Breast epithelium (tissue), 4 donors: ENCODE measurements at regions not wholly inside any gene's neighbourhood (a gene's known extent, or its start where the extent isn't known, plus 50 kb on each side); places are given as distances from the start of the nearest gene placed in this dataset.

Source experiments
- DNase-seq, 2 donors: peaks; one replicate each; pipeline ENCODE4 v3.0.0-alpha.2; 2019; ENCODE audit warnings: low spot score in 2 of 2
- H3K27ac ChIP-seq, 2 donors: fragments of 200-600 bp; sonication (generic) in 1 of 2; one replicate each; pipeline ENCODE4 v1.5.1; 2016 to 2019; ENCODE audit warnings: mild to moderate bottlenecking in 1 of 2
- H3K27me3 ChIP-seq, 2 donors: fragments of 200-600 bp; sonication (generic) in 1 of 2; one replicate each; pipeline versions ENCODE4 v1.5.1 to v1.6.0; 2017 to 2019; ENCODE audit warnings: control low read depth in 1 of 2, mild to moderate bottlenecking in 1 of 2
- H3K36me3 ChIP-seq: fragments of 200-600 bp; one replicate; pipeline ENCODE4 v1.5.1; 2019
- H3K4me1 ChIP-seq, 2 donors: fragments of 200-600 bp; sonication (generic); one replicate each; pipeline ENCODE4 v1.5.1; 2016 to 2019; ENCODE audit warnings: control low read depth in 1 of 2
- H3K4me3 ChIP-seq, 3 donors: fragments of 200-600 bp; sonication (generic); 1 replicate in 2 of 3; 2 replicates in 1 of 3; pipeline ENCODE4 v1.5.1; 2016 to 2019; ENCODE audit warnings: mild to moderate bottlenecking in 3 of 3, moderate library complexity in 2 of 3
- H3K9me3 ChIP-seq, 2 donors: fragments of 200-600 bp; sonication (generic) in 1 of 2; one replicate each; pipeline ENCODE4 v1.5.1; 2016 to 2019; ENCODE audit warnings: control low read depth in 1 of 2
- POLR2A ChIP-seq: fragments of 450-650 bp; IDR thresholded peaks from one replicate; pipeline ENCODE4 v1.6.1; 2016; ENCODE audit warnings: antibody characterized with exemption, mild to moderate bottlenecking, moderate library complexity
- POLR2AphosphoS5 ChIP-seq, 3 donors: sonication (generic); formaldehyde crosslinking; IDR thresholded peaks; one replicate each; pipeline ENCODE4 v1.6.1; 2017; ENCODE audit warnings: antibody characterized with exemption in 3 of 3
- intact Hi-C: fragments of 100-400 bp; cut with DNase I; formaldehyde crosslinking; loops from one replicate; pipeline ENCODE4 v1.15.1; 2023; ENCODE audit warnings: low total_unique reads
- TF ChIP-seq, protein P1 (sequence below), 3 donors: fragments of 450-650 bp; IDR thresholded peaks; one replicate each; pipeline ENCODE4 v1.5.1; 2016 to 2017; ENCODE audit warnings: antibody characterized with exemption in 3 of 3, mild to moderate bottlenecking in 3 of 3, moderate library complexity in 3 of 3

DNA sequence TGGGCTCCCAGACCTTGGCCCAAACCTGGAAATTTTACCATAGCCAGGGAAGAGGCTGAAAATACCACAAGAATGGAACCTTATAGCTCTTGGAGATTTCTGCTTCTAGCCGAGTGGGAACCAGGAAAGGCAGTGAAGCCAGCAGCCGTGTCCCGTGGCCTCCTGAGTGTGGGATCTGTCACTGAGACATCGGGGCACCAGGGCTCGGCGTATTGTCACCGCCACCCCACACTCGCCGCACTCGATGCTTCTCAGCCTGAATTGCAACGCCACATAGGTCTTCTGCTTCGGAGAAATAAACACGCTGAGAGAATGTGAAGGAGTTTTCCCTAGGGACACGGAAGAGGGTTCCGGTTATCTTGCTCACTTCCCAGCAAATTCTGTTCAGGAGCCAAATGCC, 61.5 kb downstream of the DLL1 start:
- no peak overlapping the region for H3K27ac ChIP-seq

DNA sequence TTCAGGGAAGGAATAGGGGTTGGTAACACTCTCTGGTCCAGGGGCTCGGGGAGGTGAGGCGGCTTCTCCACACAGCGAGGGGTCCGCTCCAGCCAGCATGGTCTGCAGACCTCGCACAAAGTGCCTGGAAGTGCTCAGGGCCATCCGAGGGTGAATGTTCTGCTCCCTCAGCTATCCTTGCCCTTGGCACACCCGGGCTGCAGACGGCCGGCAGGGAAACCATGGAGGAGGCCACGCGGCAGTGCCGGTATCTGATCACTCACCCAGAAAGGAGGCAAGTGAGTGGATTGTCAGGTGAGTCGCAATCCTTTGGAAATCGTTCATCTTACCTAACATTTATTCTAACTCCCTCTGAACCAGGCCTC, 62.0 kb downstream of the DLL1 start:
- H3K9me3 ChIP-seq = no peaks in the 10 kb centered on the region
- TF ChIP-seq POLR2A = no peak
- no peak for TF ChIP-seq POLR2AphosphoS5 (IDR thresholded peaks at IDR 0.05)
- TF ChIP-seq, protein P1, sequence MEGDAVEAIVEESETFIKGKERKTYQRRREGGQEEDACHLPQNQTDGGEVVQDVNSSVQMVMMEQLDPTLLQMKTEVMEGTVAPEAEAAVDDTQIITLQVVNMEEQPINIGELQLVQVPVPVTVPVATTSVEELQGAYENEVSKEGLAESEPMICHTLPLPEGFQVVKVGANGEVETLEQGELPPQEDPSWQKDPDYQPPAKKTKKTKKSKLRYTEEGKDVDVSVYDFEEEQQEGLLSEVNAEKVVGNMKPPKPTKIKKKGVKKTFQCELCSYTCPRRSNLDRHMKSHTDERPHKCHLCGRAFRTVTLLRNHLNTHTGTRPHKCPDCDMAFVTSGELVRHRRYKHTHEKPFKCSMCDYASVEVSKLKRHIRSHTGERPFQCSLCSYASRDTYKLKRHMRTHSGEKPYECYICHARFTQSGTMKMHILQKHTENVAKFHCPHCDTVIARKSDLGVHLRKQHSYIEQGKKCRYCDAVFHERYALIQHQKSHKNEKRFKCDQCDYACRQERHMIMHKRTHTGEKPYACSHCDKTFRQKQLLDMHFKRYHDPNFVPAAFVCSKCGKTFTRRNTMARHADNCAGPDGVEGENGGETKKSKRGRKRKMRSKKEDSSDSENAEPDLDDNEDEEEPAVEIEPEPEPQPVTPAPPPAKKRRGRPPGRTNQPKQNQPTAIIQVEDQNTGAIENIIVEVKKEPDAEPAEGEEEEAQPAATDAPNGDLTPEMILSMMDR (IDR thresholded peaks at IDR 0.05) = no peak
- H3K4me1 ChIP-seq = peaks cover 2 to 5% of the 10 kb centered on the region in 2 donors
- no peak overlapping the region for H3K27ac ChIP-seq
- intact Hi-C loops = no loop called here
- H3K4me3 ChIP-seq = no peak overlapping the region
- H3K27me3 ChIP-seq = peaks cover 0 to 8% of the 10 kb centered on the region in 2 donors
- H3K36me3 ChIP-seq = no peaks in the 10 kb centered on the region
- DNase-seq = no peak

More for the DNA sequence above, 61.5 kb downstream of the DLL1 start:
- DNase-seq = no peak
- H3K9me3 ChIP-seq = no peaks in the 10 kb centered on the region
- intact Hi-C loops = no loop called here
- no peaks in the 10 kb centered on the region for H3K36me3 ChIP-seq
- H3K4me3 ChIP-seq = no peak overlapping the region
- TF ChIP-seq POLR2AphosphoS5 (IDR thresholded peaks at IDR 0.05) (no peak), POLR2A (no peak)
- TF ChIP-seq, protein P1 (IDR thresholded peaks at IDR 0.05) = no peak
- peaks cover 0 to 2% of the 10 kb centered on the region in 2 donors for H3K4me1 ChIP-seq
- H3K27me3 ChIP-seq = peaks cover 0 to 8% of the 10 kb centered on the region in 2 donors

DNA sequence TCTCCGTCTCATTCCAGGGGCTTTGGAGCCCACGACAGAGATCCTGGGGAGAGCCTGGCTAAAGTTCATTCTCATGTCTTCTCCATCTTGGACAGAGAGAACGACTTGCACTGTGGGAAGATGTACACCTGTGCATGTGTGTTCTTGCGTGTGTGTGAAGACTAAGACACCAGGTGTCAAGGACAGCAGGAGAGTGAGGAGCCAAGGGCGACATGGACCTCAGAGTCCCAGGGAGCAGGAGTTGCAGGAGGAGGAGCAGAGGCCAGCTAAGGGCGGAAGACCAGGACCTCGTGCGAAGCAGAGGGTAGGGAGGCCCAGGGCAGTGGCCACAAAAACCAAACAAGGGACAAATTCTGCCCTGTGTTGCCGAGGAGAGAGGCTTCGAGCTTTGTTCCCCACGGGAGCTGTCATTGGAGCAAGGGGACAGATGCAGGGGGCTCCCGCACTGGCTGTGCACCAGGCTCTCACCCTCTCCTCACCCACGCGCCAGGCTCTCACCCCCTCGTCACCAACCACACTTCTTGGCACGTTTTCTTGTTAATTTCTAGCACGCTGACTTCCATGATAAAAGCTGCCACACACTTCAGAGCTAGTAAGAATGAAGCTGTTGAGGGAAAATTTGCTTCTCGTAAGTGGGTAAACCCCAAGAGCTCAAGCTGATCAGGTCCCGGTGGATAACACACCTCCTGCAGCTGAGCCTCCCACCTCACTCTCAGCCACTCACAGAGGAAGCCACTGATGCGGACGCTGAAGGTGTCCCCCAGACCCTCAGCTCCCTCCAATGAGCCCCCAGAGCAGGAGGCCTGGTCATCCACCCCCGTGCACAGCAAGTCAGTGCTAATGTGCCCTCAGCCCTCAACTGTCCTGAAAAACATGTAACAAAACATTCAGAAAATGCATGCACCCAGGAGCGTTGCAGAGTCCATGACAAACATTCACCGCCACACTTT, 62.6 kb downstream of the DLL1 start:
- DNase-seq = no peak
- peaks cover 3 to 6% of the 10 kb centered on the region in 2 donors for H3K4me1 ChIP-seq

DNA sequence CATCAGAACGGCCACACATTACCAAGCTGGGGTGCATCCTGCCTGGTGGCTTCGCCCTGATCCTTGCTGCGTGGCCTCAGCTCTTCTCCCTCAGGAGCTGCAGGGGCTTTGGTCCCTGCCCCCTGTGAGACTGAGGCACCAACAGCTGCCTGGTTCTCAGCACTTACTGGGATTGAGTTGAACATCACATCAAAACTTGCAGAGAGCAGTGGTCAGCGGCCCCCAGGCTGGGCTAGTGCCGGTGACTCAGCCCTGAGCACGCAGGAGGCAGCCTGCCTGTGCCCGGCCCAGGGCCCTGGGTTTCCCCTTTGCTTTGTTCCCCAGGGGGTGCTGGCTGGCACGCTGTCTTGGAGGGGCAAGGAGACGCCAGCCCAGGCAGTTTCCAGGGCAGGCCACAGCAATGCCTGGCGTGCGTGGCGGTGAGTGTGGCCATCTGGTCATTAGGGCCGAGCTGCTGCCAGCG, 63.3 kb downstream of the DLL1 start:
- Histone ChIP-seq H3K27me3 (peaks cover 0 to 8% of the 10 kb centered on the region in 2 donors), H3K9me3 (no peaks in the 10 kb centered on the region), H3K27ac (no peak overlapping the region), H3K36me3 (no peaks in the 10 kb centered on the region), H3K4me3 (no peak overlapping the region), H3K4me1 (peaks cover 3 to 11% of the 10 kb centered on the region in 2 donors)
- intact Hi-C loops = no loop called here
- TF ChIP-seq, protein P1 (IDR thresholded peaks at IDR 0.05) = no peak
- no peak for TF ChIP-seq POLR2A
- no peak for DNase-seq

More for the DNA sequence above, 62.6 kb downstream of the DLL1 start:
- no peaks in the 10 kb centered on the region for H3K9me3 ChIP-seq
- intact Hi-C loops = no loop called here
- H3K27ac ChIP-seq = no peak overlapping the region
- peaks cover 0 to 8% of the 10 kb centered on the region in 2 donors for H3K27me3 ChIP-seq
- TF ChIP-seq, protein P1 (IDR thresholded peaks at IDR 0.05) = no peak
- TF ChIP-seq POLR2A (no peak), POLR2AphosphoS5 (IDR thresholded peaks at IDR 0.05) (no peak)
- H3K36me3 ChIP-seq = no peaks in the 10 kb centered on the region
- H3K4me3 ChIP-seq = no peak overlapping the region

DNA sequence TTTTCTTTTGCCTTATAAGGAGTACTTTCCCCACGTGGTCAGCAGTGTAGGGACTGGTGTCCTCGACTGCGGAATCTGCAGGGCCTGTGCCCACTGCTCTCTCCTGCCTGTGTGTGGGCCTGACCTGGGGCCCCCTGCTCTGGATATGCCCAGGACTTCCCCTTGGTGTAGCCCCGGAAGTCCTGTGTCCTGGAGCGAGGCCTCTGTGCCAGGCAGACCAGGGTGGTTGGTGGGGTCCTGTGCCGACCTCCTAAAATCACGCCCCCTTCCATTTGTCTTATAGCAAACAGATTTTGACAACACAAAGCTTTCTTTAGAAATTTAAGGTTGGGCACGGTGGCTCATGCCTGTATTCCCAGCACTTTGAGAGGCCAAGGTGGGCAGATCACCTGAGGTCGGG, 64.2 kb downstream of the DLL1 start:
- peaks cover 3 to 11% of the 10 kb centered on the region in 2 donors for H3K4me1 ChIP-seq
- H3K9me3 ChIP-seq = no peaks in the 10 kb centered on the region
- no peak overlapping the region for H3K4me3 ChIP-seq
- peak overlapping the region; percentile 73 to 86 for H3K27ac ChIP-seq
- DNase-seq = no peak
- H3K27me3 ChIP-seq = peaks cover 0 to 8% of the 10 kb centered on the region in 2 donors
- intact Hi-C loops = no loop called here
- TF ChIP-seq, protein P1 (IDR thresholded peaks at IDR 0.05) = no peak
- no peak for TF ChIP-seq POLR2AphosphoS5 (IDR thresholded peaks at IDR 0.05)
- no peaks in the 10 kb centered on the region for H3K36me3 ChIP-seq
